Neural progenitor cell (in vitro differentiated cells): ENCODE measurements at regions not wholly inside any gene's neighbourhood (a gene's known extent, or its start where the extent isn't known, plus 50 kb on each side); places are given as distances from the start of the nearest gene placed in this dataset.

Source experiments
- CTCF ChIP-seq: fragments of 200-600 bp; sonication (generic); IDR thresholded peaks from 2 replicates; pipeline ENCODE4 v1.5.1; 2017; ENCODE audit warnings: antibody characterized with exemption, mild to moderate bottlenecking
- EZH2phosphoT487 ChIP-seq: fragments of 200-600 bp; sonication (generic); IDR thresholded peaks from 2 replicates; pipeline ENCODE4 v1.6.1; 2017; ENCODE audit warnings: antibody characterized with exemption

DNA sequence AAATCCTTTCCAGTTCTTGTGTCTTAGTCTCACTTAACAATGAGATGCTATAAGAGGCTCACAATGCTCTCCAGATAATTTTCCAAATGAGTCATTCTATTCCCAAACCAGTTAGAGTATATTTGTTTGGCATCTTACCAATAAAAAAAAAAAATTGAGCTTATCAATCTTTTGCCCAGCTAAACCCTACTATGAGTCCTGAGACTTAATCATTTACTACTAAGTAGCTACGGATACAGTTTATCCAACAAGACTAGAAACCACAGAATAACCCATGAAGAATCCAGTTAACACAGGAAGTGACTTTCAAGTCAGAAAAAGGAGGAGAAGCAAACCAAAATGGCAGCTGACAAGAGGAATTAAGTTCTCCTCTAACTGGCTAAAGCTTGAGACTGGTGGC lies 330.3 kb upstream of the XYLT1 start:
- TF ChIP-seq EZH2phosphoT487 (no peak), CTCF (no peak)
